ENCODE measurements at regions not wholly inside any gene's neighbourhood (a gene's known extent, or its start where the extent isn't known, plus 50 kb on each side); places are given as distances from the start of the nearest gene placed in this dataset.

DNA sequence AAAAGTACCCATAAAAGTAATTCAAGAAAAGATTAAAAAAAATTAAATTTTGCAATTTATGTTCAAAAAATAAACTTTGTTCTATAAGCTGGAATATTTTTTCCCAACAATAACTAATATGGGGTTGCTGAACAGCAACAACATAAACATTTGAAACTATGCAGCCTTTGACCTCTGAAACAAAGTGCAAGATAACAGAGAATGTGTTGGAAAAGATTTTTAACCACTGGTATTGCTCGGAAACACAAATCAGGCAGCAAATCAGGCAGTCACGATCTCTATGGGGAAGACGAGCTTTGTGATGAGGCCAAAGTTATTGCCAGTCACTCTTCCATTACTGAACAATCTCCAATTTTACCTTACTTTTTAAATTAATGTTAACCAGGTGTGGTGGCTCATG lies 332.1 kb downstream of the PABPC4L start:
- no peak for DNase-seq (ENCODE audit: low spot score)

DNA sequence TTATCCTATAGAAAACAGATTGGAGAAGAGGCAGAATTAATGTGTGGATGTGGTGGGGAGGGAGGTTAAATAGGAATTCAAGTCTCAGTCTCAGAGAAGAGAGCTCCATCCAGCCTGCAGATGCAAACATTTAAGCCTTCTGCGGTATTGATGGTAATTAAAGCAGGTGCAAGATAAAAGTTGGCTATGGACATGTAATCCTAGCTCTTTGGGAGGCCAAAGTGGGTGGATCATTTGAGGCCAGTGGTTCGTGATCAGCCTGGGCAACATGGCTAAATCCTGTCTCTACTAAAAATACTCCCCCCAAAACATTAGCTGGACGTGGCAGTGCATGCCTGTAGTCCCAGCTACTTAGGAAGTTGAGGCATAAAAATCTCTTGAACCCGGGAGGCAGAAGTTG lies 332.7 kb downstream of the PABPC4L start:
- DNase-seq (ENCODE audit: low spot score), result no peak

DNA sequence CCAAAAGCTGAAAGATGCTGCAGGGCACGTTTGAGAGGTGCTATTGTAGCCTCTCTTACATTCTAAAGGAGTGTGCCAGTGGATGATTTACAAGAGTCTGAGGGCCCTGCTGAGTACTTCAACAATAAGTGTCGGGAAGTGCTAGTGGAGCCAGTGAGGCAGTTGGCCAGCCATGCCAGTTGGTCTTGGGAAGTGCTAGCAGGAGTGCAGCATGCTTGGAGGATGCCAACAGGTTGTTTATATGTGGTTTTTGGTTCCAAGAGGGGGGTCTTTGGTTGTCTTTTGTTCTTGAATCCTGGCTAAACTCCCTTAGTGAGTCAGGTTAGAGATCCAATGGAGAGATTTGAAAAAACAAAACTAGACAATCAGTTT lies 335.3 kb downstream of the PABPC4L start:
- DNase-seq (ENCODE audit: low spot score), result no peak

DNA sequence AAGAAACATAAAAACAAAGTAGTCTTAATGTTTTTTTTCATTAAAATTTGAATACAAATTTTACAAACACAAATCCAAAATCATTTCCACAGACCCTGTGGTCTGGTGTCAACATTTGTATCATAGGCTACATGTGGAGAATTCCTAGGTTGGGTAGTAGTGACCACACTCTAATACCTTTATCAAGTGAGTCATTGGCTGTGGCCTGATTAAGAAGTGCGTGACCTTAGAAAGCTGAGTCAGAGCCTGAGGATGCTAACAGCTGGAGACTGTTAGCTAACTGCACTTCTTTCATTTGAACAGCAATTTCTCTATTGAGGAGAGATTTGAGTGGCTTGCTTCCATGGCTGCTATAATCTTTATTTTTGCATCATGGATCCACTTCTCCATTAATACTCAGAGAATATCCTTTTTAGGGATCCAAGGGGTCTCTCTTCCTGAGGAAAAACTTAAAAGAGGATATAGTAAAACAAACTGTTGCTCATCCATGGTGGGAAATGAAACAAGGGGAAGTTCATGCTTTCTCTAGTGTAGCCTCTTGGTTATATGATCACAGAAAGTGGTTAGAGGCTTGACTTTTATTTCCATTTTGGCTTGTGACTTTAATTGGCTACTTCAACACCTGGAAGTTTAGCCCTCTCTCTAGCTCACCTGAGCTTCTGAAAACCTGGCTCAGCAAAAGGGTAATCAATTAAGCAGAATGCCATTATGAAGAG lies 335.8 kb downstream of the PABPC4L start:
- peak; percentile 92 for DNase-seq (ENCODE audit: low spot score)

DNA sequence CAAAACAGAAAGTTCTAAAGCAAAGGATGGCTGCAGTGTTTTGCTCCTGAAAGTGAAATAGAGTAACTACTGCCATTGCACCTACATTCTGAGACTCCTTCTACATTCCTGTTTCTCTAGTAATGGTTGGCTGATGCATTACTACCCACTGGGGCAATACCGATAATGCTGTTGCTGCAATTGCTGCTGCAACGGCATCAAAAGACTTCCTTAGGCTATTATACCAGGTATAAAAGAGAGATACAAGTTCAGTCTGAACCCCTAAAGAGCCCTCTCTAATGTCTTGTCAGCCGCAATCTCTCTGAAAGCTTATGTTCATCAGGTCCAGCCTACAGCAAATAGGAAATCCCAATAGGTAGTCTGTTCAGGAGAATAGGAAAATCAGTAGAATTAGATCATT lies 338.4 kb downstream of the PABPC4L start:
- DNase-seq (ENCODE audit: low spot score), result no peak

DNA sequence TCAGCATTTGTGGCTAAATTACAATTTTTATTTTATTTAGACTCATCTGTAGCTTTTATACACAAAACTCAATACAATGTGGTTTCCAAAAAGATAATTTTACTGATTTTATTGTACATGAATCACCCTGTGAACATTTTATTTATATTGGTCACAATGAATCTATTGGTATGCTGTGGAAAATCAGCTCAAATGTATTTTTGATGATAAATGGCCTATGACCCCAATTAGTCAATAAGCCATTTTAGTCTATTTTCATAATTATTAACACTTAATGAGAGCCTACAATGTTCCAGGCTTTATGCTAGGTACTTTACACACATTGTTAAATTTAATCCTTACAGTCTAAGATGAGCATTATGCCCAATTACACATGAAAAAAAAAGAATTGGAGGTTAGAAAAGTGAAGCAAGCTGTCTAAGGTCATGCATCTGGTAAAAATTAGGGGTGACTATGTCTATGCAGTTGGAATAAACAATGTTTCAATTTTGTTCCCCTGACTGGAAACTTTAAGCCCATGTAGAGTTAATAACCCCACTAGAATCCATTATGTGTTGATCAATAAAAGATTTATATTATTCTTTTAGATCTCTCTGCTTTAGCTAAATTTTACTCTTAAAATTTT lies 344.7 kb downstream of the PABPC4L start:
- no peak for DNase-seq (ENCODE audit: low spot score)

DNA sequence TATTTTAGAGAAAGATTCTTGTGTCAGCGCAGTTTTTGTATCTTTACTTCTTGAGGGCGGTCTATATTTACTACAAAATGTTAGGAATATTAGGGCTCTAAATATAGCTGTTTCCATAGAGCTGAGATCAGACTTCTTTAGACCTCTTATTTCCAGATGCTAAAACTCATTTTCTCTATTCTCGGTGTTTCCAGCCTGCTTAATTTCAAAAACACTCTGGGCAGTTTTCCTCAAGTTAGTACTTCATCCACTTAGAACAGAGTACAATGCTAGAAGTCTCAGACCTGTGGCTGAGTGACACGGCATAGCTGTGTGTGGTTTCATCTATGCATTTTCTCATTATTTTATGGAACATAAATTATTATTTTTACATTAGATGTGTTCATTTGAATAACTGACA lies 346.6 kb downstream of the PABPC4L start:
- DNase-seq (ENCODE audit: low spot score), result peak; percentile 74

DNA sequence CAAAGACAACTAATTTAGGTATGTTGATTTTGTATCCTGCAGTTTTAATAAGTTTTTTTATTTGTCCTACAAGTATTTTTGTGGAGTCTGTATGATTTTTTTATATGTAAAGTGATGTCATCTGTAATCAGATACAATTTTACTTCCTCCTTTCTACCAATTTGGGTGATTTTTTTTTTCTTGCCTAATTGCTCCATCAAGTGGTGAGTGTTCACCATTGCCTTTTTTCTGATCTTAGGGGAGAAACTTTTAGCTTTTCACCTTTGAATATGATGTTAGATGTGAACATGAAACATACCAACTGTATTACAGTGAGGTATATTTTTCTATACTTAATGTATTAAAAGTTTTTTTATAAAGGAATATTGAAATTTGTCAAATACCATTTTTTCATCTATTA lies 362.3 kb downstream of the PABPC4L start:
- no peak for DNase-seq (ENCODE audit: low spot score)

DNA sequence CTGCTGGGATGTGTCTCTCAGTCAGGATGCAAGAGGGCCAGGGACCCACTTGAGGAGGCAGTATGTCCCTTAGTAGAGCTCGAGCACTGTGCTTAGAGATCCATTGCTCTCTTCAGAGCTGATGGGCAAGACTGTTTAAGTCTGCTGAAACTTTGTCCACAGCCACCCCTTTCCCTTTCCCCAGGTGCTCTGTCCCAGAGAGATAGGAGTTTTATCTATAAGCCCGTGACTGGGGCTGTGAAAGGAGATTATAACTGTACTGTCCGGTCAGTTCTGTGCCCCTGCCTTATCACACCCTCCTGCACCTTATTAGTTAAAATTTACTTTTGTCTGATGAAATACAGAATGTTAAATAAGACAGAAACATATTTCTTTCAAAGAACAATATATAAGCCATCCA lies 378.4 kb downstream of the PABPC4L start:
- DNase-seq (ENCODE audit: low spot score), result no peak

DNA sequence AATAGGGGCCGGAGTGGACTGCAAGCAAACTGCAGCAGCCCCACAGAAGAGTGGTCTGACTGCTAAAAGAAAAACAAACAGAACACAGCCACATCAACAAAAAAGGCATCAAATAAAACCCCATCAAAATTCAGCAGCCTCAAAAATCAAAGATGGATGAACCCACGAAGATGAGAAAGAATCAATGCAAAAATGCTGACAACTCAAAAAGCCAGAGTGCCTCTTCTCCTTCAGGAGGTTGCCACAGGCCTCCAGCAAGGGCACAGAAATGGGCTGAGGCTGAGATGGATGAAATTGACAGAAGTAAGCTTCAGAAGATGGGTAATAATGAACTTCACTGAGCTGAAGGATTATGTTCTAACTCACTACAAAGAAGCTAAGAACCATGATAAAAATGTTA lies 388.6 kb downstream of the PABPC4L start:
- DNase-seq (ENCODE audit: low spot score), result no peak

DNA sequence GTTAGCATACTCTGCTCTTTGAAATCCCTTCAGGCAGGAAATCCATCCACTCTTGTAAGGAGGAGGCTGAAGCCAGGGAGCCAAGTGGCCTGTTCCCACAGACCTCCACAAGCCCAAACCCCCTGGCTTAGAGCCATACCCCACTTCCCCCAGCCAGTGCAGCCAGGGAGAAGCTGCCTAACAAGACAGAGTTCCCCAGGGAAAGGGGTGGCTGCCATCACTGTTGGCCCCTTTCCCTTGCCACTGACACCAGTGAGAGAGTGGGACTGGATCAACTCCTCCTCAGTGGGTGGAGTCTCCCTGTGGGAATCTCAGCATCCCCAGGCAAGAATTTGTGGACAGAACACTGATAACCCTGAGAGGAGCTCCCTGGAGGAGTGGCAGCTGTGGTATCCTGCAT lies 389.4 kb downstream of the PABPC4L start:
- no peak for DNase-seq (ENCODE audit: low spot score)

DNA sequence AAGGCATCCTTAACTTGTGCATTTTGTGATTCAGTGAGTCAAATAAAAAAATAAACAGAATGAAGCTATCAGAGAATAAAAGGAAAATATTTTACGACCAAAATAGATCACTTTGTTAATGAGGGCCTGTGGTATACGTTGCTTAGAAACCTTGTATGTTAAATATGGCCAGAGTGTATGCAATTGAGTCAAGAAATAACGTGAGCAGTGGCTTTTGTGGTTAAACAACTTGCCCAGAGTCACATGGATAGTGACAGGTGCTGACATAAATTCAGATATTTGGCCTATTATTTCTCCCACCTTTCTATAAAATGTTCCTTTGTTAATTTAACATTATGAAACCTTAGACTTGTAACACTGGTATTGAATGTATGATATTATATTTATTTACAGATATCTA lies 393.4 kb downstream of the PABPC4L start:
- DNase-seq (ENCODE audit: low spot score), result no peak

DNA sequence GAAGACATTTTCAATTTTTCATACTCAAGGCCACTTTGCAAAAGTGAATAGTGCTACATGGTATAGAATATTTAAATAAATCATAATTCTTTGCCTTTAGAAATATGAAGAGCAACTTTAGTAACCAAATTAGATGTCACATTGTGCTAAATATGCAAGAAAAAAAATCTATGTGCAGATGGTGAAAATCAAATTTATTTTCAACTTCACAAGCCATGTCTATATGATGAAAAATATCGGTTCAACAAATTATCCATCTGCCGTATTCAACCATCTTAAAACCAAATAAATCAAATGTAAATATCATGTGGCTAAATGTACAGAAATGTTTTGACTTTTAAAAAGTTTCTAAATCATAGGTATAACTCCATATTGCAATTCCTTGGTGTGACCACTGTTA lies 398.2 kb downstream of the PABPC4L start:
- no peak for DNase-seq (ENCODE audit: low spot score)

DNA sequence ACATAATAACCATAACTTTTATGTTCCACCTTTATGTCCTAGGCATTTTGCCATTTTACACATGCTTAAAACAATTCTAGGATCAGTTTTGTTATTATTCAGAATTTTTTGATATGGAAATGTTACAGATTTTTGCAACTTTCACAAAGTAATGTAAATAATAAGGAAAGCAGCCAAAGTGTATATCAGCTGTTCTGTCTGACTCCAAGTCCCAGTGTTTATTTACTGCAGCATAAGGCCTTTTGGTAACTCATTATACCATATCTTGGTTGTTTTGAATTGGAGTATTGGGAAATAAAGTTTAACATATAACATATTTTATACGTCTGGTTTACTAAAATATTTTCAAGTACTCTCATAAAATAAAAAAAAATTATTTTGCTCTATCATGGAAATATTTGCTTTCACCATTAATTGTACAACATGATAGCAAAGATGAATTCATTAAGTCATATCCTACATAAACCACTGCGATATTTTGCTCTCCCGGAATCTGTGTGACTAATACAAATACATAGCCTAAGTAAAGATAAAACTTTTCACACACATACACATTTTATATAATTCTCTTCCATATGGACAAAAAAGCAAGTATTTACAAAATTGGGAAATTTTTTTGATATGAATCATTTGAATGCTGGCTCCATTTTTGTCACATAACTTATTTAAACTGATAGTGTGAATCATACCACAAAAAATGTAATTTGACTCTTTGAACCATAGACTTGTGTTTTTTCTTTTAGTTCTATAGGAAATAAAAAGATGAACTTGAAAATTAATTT lies 399.0 kb downstream of the PABPC4L start:
- no peak for DNase-seq (ENCODE audit: low spot score)

DNA sequence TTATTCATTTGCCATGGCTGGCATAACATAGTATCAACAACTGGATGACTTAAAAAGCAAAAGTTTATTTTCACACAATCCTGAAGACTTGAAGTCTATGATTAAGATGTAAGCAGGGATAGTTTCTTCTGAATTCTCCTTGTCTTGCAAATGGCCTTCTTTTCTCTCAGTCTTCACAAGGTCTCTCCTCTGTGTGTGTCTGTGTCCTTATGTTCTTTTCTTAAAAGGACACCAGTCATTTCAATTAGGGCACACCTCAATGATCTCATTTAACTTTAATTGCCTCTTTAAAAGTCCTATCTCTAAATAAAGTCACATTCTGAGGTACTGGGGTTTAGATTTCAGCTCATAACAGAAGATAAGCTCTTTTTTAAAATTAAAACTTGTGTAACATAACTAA lies 399.7 kb downstream of the PABPC4L start:
- DNase-seq (ENCODE audit: low spot score), result no peak

DNA sequence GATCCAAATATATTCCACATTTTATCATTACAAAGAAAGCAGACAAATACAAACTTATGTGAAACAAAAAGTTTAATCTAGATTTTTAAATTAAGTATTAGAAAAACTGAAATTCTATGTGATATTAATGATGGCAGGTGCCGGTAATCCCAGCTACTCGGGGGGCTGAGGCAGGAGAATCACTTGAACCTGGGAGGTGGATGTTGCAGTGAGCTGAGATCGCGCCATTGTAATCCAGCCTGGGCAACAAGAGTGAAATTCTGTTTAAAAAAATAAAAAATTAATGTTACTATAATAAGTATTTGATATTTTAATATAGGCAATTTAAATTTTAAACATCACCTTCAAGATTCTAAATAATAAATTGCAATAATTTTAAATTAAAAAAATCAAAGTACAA lies 400.6 kb downstream of the PABPC4L start:
- DNase-seq (ENCODE audit: low spot score), result no peak

DNA sequence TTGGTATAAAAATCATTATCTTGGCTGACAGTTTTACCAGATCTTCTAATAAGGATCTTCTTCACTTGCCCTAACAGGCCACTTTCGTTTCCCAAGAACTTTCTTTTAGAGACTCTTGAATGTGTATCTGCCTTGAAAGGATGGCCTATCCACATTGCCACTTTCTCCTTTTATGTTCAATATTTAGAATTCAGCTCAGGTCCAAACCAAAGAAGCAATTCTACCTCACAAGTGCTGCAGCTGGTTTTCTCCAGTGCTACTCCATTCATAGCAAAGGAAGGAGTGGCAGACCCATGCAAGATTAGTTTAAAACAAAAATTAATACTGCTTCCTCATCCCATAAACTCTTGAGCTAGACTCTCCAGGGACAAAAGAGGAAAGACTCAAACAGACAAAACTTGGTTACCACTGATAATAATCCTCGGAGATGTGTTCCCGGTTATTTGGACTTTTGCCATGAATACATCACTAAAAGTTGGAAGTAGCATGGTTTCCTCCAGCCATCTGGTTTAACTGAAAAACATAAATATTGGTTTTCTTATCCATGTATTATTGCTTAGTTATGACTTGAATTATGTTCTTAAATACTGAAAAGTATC lies 401.8 kb downstream of the PABPC4L start:
- no peak for DNase-seq (ENCODE audit: low spot score)

DNA sequence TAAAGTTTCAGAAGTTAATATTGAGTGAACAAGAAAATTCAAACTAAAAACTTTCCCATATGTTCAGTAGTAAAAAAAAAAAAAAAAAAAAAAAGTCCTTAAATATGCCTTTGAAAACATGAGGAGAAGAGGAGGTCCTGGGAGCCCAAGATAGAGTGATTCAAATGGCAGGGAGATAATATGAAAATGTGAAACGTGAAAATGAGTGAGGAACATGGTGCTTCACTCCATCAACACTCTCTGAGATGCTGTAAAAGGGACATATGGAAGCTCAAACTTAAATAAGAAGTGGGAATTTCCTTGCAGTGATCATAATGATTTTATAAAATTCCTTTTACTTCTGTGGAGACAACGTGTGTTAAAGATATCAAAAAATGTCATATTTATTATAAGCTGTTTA lies 423.9 kb downstream of the PABPC4L start:
- no peak for DNase-seq (ENCODE audit: low spot score)

DNA sequence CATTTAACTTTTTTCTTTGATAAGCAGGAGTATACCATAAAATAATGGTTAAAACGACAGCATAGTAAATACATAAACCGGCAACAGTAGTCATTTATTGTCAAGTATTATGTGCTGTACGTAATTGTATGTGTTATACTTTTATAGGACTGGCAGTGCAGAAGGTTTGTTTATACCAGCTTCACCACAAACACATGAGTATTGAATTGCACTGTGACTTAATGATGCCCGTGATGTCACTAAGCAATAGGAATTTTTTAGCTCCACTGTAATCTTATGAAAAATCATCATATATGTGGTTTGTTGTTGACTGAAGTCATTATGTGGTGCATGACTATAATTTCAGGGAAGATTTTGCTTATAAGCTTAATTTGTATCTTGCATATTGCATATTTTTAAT lies 424.6 kb downstream of the PABPC4L start:
- DNase-seq (ENCODE audit: low spot score), result no peak

DNA sequence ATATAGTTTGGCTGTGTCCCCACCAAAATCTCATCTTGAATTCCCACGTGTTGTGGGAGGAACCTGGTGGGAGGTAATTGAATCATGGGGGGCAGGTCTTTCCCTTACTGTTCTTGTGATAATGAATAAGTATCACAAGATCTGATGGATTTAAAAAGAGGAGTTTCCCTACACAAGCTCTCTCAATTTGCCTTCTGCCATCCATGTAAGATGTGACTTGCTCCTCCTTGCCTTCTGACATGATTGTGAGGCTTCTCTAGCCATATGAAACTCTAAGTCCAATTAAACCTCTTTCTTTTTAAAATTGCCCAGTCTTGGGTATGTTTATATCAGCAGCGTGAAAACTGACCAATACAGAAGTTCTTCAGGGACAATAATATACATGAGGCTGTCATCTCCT lies 425.1 kb downstream of the PABPC4L start:
- DNase-seq (ENCODE audit: low spot score), result no peak

DNA sequence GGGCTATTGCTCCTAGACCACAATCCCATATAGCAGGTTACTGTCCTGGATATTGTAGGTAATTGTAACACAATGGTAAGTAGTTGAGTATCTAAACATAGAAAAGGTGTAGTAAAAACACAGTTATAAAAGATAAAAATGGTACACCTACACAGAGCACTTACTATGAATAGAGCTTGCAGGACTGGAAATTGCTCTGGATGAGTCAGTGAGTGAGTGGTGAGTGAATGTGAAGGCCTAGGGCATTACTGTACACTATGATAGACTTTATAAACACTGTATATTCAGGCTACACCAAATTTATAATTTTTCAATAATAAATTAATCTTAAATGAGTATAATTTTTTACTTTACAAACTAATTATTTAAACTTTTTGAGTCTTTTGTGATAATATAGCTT lies 425.7 kb downstream of the PABPC4L start:
- no peak for DNase-seq (ENCODE audit: low spot score)

DNA sequence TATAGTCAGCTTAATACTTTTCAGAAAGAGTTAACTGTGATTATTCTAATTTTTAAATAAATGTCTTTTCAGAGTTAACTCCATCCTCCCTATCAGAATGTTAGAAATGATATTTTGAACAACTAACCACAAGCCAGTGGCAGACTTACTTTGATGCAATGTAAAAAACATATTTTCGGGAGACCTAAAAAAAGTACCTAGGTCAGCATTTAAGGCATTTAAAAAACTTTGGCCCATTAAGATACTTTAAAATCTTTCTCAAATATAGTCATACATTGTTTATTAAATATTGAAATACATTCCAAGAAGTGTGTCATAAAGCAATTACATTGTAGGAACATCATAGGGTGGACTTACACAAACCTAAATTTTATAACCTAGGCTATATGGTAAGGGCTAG lies 426.1 kb downstream of the PABPC4L start:
- no peak for DNase-seq (ENCODE audit: low spot score)

DNA sequence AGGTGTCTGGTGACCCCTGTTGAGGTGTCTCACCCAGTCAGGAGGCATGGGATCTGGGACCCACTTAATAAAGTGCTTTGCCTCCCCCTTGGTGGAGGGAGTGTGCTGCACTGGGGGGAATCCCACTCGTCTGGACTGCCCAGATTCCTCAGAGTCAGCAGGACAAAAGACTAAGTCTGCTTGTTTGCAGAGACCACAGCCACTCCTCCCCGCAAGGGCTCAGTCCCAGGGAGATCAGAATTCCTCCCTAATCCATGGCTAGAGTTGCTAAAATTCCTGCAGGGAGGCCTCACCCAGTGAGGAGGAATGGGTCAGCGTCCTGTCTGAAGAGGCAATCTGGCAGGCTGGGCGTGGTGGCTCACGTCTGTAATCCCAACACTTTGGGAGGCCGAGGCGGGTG lies 442.2 kb downstream of the PABPC4L start:
- DNase-seq (ENCODE audit: low spot score), result no peak
